SK-N-MC (cell line): ENCODE measurements at regions not wholly inside any gene's neighbourhood (a gene's known extent, or its start where the extent isn't known, plus 50 kb on each side); places are given as distances from the start of the nearest gene placed in this dataset.

Source experiments
- DNase-seq: peaks from one replicate; pipeline ENCODE4 v3.0.0-alpha.2; 2011; ENCODE audit warnings: low read depth, low spot score
- H3K27ac ChIP-seq: fragments of 200-600 bp; sonication (generic); 2 replicates; pipeline ENCODE4 v1.5.1; 2016; ENCODE audit warnings: mixed run types
- H3K36me3 ChIP-seq: fragments of 200-600 bp; sonication (generic); 2 replicates; pipeline ENCODE4 v1.6.1; 2017; ENCODE audit warnings: antibody characterized with exemption, low read length, mixed read lengths; ENCODE audit not compliant: insufficient read depth
- H3K4me3 ChIP-seq: fragments of 200-600 bp; sonication (generic); 2 replicates; pipeline ENCODE4 v1.5.1; 2016
- H3K9ac ChIP-seq: fragments of 200-600 bp; sonication (generic); 2 replicates; pipeline ENCODE4 v1.8.0; 2017; ENCODE audit warnings: mixed run types, mixed read lengths; ENCODE audit not compliant: insufficient read length
- H3K9me3 ChIP-seq: fragments of 200-600 bp; sonication (generic); 2 replicates; pipeline ENCODE4 v1.6.1; 2017; ENCODE audit warnings: low read depth, mild to moderate bottlenecking, antibody characterized with exemption, low read length, moderate library complexity, mixed read lengths
- EZH2 ChIP-seq: fragments of 200-600 bp; sonication (generic); IDR thresholded peaks from one replicate; pipeline ENCODE4 v1.6.1; 2017; ENCODE audit warnings: antibody characterized with exemption
- FOXP2 ChIP-seq: optimal IDR thresholded peaks from 2 replicates; pipeline ENCODE3; 2011; ENCODE audit warnings: mild to moderate bottlenecking, moderate library complexity; ENCODE audit not compliant: insufficient read depth; ENCODE audit errors: extremely low read length, control extremely low read depth
- POLR2AphosphoS5 ChIP-seq: IDR thresholded peaks from 2 replicates; pipeline ENCODE4 v1.6.1; 2012; ENCODE audit warnings: mild to moderate bottlenecking, low read depth, low read length, borderline replicate concordance

- Histone ChIP-seq H3K9me3 (no peaks in the 10 kb centered on the region), H3K27ac (no peak overlapping the region), H3K9ac (no peak overlapping the region), H3K36me3 (no peaks in the 10 kb centered on the region), H3K4me3 (no peak overlapping the region)
- no peak for TF ChIP-seq FOXP2
- no peak for TF ChIP-seq POLR2AphosphoS5
- TF ChIP-seq EZH2: no peak
- no peak for DNase-seq
Measured at GRCh38 chr17:79217473-79218135, 143.0 kb downstream of the ENGASE start.

GRCh38 chr17:79216826-79217225 is 142.2 kb downstream of the ENGASE start:
- Histone ChIP-seq H3K27ac (no peak overlapping the region), H3K36me3 (no peaks in the 10 kb centered on the region), H3K4me3 (no peak overlapping the region), H3K9me3 (no peaks in the 10 kb centered on the region), H3K9ac (no peak overlapping the region)
- no peak for DNase-seq
- TF ChIP-seq FOXP2 (no peak), EZH2 (no peak), POLR2AphosphoS5 (no peak)

DNA sequence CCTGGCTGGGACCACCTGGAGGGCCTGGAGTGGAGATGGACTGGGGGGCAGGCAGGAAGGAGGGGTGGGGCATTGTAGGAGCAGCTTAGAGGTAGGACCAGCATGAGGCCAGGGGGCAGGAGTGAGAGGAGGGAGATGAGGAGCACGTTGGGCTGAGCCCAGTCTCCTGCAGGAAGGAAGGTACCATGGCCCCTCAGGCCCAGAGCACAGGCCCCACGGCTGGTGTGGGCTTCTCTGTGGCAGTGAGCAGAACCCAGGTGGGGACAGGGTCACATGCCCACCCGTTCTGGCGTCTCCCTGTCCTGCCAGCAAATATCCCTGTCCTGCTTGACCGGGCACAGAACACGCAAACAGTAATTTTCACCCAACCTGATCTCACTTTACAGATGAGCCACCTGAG is 141.8 kb downstream of the ENGASE start:
- H3K9me3 ChIP-seq: no peaks in the 10 kb centered on the region
- TF ChIP-seq EZH2 (no peak), FOXP2 (no peak), POLR2AphosphoS5 (no peak)
- H3K4me3 ChIP-seq: no peak overlapping the region
- no peak overlapping the region for H3K27ac ChIP-seq
- no peaks in the 10 kb centered on the region for H3K36me3 ChIP-seq
- no peak overlapping the region for H3K9ac ChIP-seq
- no peak for DNase-seq

DNA sequence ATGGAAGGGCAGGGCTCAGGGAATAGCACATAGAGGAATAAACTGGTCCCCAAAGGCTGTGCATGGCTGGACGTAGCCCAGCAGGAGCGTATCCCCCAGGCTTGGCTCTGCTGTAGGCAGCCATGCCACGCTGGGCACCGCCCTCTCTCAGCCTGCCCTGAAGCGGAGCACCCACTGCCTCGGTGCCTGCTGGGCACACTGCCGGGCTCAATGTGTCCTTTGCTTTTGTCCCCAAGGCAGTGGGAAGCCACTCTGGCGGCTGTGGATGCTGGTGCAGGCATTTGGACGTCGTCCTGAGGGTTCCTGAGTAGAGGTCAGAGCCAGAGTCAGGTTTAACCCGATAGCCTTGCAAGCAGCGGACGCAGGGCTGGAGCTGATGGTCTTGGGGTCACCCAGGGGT is 141.0 kb downstream of the ENGASE start:
- no peak for TF ChIP-seq POLR2AphosphoS5
- no peak for TF ChIP-seq FOXP2
- no peak for TF ChIP-seq EZH2
- H3K9me3 ChIP-seq: no peaks in the 10 kb centered on the region
- DNase-seq: no peak

GRCh38 chr17:79214940-79215604 is 140.4 kb downstream of the ENGASE start:
- H3K27ac ChIP-seq: no peak overlapping the region
- H3K9me3 ChIP-seq: no peaks in the 10 kb centered on the region
- no peaks in the 10 kb centered on the region for H3K36me3 ChIP-seq
- no peak for DNase-seq
- H3K9ac ChIP-seq: no peak overlapping the region
- H3K4me3 ChIP-seq: no peak overlapping the region
- TF ChIP-seq FOXP2: no peak
- no peak for TF ChIP-seq EZH2
- TF ChIP-seq POLR2AphosphoS5: no peak

More for the DNA sequence above, 141.0 kb downstream of the ENGASE start:
- Histone ChIP-seq H3K27ac (no peak overlapping the region), H3K9ac (no peak overlapping the region), H3K4me3 (no peak overlapping the region), H3K36me3 (no peaks in the 10 kb centered on the region)

GRCh38 chr17:79214459-79214858 is 139.8 kb downstream of the ENGASE start:
- Histone ChIP-seq H3K36me3 (no peaks in the 10 kb centered on the region), H3K4me3 (no peak overlapping the region), H3K9ac (no peak overlapping the region), H3K27ac (no peak overlapping the region), H3K9me3 (no peaks in the 10 kb centered on the region)
- no peak for DNase-seq
- TF ChIP-seq EZH2 (no peak), POLR2AphosphoS5 (no peak), FOXP2 (no peak)

DNA sequence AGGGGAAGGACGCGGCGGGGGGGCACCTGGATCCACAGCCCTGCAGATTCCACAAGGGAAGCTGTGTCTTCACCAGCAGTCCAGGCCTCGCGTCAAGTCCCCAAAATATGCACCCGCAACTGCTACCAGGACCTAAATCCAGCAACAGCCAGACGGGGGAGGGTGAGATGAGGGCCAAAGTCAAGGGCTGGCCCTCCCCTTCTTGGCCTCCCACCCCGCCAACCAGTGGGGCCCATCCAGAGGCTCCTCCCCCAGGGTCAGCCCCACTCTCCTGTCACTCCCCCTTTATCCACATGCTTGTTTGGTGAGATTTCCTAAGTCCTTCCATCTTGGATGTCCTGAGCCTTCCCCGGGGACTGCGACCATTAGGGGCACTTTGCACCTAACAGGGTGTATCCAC is 138.7 kb downstream of the ENGASE start:
- no peak overlapping the region for H3K4me3 ChIP-seq
- H3K9me3 ChIP-seq: no peaks in the 10 kb centered on the region
- TF ChIP-seq POLR2AphosphoS5 (no peak), EZH2 (no peak), FOXP2 (no peak)
- H3K9ac ChIP-seq: no peak overlapping the region
- DNase-seq: no peak
- H3K27ac ChIP-seq: no peak overlapping the region
- no peaks in the 10 kb centered on the region for H3K36me3 ChIP-seq

DNA sequence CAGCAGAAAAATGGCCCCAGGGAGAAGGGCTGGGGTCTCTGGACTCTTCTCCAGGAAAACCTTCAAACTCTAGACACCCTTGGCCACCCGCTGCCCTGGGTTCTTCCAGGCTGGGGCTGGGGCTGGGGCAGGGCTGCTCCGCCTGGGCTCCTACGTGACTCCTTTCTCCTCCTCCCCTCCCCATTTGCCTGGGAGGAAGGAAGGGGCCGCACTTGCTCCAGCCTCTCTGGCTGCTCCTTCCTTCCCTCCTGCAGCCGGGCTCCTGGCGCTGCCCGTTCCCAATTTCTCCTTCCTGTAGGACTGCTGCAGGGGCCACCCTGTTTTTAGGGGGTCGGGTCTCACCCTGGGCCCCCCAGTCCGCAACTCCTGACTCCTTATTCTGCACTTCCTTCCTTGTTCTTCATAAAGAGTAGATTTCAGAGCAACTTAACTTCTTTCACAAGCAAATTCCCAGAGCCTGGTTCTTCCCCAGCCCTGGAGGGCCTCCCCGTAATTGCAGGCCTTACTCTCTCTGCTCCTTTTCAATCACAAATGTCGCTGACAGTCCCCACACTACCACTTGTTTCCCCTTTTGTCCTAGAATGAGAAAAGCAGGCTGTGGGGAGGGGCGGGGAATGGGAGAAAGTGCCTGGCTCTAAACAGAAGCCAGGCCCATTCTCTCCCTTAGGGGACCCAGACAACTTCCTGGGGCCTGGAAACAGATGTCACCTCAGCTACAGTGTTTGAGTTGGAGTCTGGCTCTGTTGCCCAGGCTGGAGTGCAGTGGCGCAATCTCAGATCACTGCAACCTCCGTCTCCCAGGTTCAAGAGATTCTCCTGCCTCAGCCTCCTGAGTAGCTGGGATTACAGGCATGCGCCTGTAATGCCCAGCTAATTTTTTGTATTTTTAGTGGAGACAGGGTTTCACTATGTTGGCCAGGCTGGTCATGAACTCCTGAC is 137.8 kb downstream of the ENGASE start:
- Histone ChIP-seq H3K9me3 (no peaks in the 10 kb centered on the region), H3K9ac (no peak overlapping the region), H3K27ac (no peak overlapping the region), H3K4me3 (no peak overlapping the region), H3K36me3 (no peaks in the 10 kb centered on the region)
- DNase-seq: no peak
- TF ChIP-seq EZH2: no peak
- no peak for TF ChIP-seq POLR2AphosphoS5
- no peak for TF ChIP-seq FOXP2
